Activated T-cell treated with anti-CD3 and anti-CD28 coated beads for 4 hours (primary cell): ENCODE measurements at regions not wholly inside any gene's neighbourhood (a gene's known extent, or its start where the extent isn't known, plus 50 kb on each side); places are given as distances from the start of the nearest gene placed in this dataset.

Experiments used
- DNase-seq: peaks from one replicate; pipeline ENCODE4 v3.0.0-alpha.2; 2020

GRCh38 chr5:108642170-108642906 is 105.4 kb upstream of the FER start:
- DNase-seq: peak; percentile 17

- no peak for DNase-seq
Observed at GRCh38 chr5:108641596-108641995, 106.1 kb upstream of the FER start.

DNA sequence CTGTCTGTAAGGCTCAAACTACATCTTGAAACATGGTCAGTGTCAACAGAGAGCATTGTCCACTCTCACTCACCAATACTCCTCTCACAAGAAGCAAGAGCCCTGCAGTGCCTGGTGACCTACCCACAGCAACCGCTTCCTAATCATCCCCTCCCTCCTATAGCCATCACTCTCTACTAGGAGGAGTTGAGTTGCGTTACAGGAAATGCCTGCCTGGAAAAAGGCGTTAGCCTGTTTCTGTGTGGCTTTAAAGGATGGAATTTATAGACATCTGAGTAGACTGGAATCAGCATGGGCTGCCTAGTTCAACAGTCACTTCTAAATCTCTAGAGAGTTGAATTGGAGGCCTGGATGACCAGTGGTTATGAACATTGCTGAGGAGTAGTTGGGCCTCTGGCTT is 108.3 kb upstream of the FER start:
- no peak for DNase-seq

GRCh38 chr5:108638021-108638420 is 109.7 kb upstream of the FER start:
- no peak for DNase-seq

- no peak for DNase-seq
Observed at GRCh38 chr5:108637134-108637533, 110.6 kb upstream of the FER start.

- no peak for DNase-seq
Observed at GRCh38 chr5:108636135-108636853, 111.4 kb upstream of the FER start.

GRCh38 chr5:108634617-108635288 is 112.9 kb upstream of the FER start:
- DNase-seq: no peak

- no peak for DNase-seq
Observed at GRCh38 chr5:108634010-108634616, 113.6 kb upstream of the FER start.

- DNase-seq: no peak
Observed at GRCh38 chr5:108629779-108630528, 117.7 kb upstream of the FER start.

DNA sequence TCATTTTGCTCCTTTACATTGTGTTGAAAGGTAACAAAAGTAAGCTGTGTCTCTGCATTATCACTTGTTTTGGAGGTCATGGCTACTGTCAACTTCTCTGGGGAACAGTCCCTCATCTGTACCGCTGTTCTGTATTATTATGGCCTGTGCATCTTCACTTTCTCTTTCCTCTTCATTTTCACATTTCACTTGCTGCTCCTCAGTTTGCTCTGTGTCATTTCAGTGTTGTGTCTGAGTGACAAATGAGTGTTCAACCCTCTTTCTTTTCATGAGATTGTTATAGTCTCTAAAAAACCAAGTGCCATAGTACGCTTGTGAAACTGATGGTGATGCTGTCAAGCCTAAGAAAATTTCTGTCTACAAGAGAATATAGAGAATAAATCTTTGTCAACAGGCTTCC is 122.0 kb upstream of the FER start:
- DNase-seq: no peak

GRCh38 chr5:108623826-108624225 is 123.9 kb upstream of the FER start:
- no peak for DNase-seq

DNA sequence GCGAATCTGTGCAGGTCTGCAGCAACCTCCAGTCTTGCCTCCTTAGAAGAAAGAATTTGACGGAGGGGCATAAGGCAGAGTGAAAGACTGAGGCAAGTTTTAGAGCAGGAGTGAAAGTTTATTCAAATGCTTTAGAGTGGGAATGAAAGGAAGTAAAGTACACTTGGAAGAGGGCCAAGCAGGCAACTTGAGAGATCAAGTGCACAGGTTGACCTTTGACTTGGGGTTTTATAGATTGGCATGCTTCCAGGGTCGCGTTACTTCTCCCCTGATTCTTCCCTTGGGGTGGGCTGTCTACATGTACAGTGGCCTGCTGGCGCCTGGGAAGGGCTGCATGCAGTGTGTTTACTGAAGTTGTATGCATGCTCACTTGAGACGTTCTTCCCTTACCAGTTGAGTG is 127.2 kb upstream of the FER start:
- no peak for DNase-seq

DNA sequence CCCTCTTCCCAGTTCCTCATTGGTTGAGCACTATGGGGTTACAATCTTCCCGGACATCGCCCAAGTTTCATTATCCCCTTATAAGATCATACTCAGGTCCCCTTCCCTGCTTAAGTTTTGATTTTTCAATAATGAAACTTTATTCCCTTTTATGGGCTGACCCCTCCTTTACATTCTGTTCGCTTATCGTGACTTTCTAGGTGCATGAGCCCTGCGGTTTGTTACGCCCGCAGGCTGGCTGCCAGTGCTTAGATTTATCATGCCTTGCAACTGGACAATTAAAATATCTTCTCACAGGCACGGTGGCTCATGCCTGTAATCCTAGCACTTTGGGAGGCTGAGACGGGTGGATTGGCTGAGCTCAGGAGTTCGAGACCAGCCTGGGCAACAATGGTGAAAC is 127.9 kb upstream of the FER start:
- no peak for DNase-seq

- DNase-seq: no peak
Observed at GRCh38 chr5:108617467-108618435, 129.9 kb upstream of the FER start.

DNA sequence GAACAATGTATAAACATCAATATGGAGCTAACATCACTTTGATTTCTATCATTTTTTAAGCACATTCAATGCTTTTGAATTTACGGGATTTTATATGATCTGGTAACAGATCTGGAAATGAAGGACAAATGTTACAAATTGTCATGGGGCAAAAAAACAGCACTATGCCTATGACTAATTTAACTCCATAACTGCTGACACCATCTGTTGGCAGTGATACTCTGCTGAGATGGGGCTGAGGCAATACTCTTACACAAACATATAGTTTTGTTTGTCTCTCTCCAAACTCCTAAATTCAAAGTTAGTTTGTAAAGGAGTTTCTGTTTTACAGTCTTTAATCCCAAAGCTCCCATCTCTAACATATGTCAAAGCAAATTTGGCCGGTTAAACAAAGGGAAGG is 132.5 kb upstream of the FER start:
- DNase-seq: no peak

DNA sequence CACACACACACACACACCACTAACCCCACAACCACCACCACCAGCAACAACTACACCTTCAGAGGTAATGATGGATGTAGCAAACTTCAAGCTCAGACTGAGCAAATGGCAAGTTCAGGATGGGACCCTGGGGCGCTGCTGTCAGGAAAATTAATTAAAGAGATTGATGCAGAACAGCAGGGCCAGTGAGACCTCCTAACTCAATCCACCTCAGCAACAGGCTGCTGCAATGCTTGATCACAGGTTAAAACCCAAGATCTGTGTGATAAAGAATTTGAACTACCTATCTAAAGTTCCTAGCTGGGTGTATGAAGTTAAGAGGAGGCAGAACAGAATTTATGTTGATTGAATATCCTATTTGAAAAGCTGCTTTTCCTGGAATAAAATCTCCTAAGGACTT is 140.3 kb upstream of the FER start:
- DNase-seq: no peak

DNA sequence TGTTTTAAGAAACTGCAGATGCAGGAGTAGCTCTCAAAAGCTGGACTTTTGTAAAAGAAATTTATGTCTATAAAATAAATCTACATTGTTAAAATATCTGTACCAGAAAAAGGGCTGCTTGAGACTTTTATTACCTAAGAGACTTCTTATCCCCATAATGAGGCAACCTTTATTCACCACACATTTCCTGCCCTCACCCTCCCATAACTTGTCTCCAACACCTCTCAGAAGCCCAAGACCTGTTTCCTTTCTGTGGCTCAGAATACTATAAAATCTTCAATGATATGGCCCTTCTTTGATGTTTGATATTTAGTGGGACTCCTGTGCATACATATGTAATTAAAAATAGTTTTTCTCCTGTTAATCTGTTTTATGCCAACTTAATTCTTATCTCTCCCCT is 141.5 kb upstream of the FER start:
- DNase-seq: no peak

GRCh38 chr5:108602830-108603229 is 144.9 kb upstream of the FER start:
- DNase-seq: no peak

DNA sequence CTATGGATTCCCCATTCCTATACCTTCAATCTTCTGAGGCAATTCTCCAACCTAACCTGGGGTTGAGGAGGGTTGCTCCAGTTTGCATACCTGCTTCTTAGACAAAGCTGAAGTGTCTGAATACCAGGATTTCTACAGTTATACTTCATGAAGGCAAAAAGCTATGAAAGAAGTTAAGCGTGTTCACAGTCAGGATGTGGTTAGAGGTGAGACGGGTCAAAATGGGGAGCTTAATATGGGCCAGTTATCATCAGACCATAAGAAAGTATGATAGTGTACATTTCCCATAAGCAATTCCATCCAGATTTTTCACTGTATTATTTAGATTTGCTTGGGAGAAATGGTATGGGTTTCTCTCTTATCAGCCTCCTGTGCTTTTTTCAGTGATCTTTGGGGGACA is 156.9 kb upstream of the FER start:
- DNase-seq: no peak

DNA sequence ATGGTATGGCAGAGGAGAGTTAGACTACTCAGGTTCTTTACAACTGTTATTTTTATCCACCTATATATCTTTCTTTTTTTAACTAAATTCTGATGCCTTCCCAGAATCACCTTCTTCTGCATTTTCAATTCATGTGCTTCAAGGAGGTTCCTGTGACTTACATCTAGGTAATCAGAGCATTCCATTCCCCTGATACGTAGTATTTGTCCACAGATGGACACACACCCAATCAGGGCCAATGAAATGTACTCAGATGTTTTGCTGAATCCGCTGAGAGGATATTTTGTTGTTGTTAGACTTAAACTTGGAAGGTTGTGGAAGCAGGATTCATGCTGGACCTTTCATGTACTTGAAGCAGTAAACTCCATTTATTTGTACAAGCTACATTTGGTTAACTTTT is 159.4 kb upstream of the FER start:
- DNase-seq: no peak

DNA sequence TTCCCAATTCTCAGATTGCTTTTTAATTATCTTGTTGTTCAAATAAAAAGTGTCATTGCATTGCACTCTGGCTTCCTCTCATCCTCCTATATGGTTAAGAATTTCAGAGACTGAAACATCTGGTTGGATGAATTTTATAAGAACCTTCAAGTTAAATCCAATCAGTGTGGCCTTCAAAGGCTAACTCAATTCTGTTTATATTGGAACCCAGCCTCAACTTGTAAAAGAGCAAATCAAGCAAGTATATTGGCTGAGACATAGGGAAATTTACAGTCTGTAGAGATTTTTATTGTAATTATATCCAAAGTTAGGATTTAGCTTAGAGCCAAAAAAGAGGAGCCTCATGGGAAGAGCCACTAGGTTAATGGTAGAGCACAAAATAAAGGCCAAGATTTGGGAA is 159.9 kb upstream of the FER start:
- no peak for DNase-seq

GRCh38 chr5:108581026-108581425 is 166.7 kb upstream of the FER start:
- no peak for DNase-seq
